ENCODE measurements at regions not wholly inside any gene's neighbourhood (a gene's known extent, or its start where the extent isn't known, plus 50 kb on each side); places are given as distances from the start of the nearest gene placed in this dataset.

GRCh38 chr11:116614306-116615210 lies 158.2 kb downstream of the BUD13 start:
- no peak for TF ChIP-seq CTCF (IDR thresholded peaks at IDR 0.05)
- TF ChIP-seq POLR2A (IDR thresholded peaks at IDR 0.05), result no peak

Measured in suprapubic skin (tissue), 3 donors.